HG02763 (cell line): ENCODE measurements at regions not wholly inside any gene's neighbourhood (a gene's known extent, or its start where the extent isn't known, plus 50 kb on each side); places are given as distances from the start of the nearest gene placed in this dataset.

Experiments
- ATAC-seq: cut with Tn5 transposase; IDR thresholded peaks from one replicate; pipeline ENCODE4 v1.9.1; 2021; ENCODE audit warnings: mild to moderate bottlenecking, moderate library complexity; ENCODE audit not compliant: unreplicated experiment

- ATAC-seq, result no peak
These were observed 173.2 kb upstream of the SOX4 start for GRCh38 chr6:21420146-21420878.

GRCh38 chr6:21420926-21421325 lies 172.6 kb upstream of the SOX4 start:
- ATAC-seq, result no peak

- ATAC-seq, result no peak
These were observed 170.3 kb upstream of the SOX4 start for GRCh38 chr6:21423106-21423854.

GRCh38 chr6:21426841-21427490 lies 166.6 kb upstream of the SOX4 start:
- ATAC-seq, result no peak

GRCh38 chr6:21429291-21429690 lies 164.3 kb upstream of the SOX4 start:
- ATAC-seq, result no peak

GRCh38 chr6:21431526-21431925 lies 162.0 kb upstream of the SOX4 start:
- no peak for ATAC-seq

GRCh38 chr6:21436625-21437024 lies 156.9 kb upstream of the SOX4 start:
- ATAC-seq, result no peak

- no peak for ATAC-seq
These were observed 156.0 kb upstream of the SOX4 start for GRCh38 chr6:21437581-21437980.

- peak; percentile 94 for ATAC-seq
These were observed 155.1 kb upstream of the SOX4 start for GRCh38 chr6:21438237-21438985.

GRCh38 chr6:21438986-21439352 lies 154.6 kb upstream of the SOX4 start:
- ATAC-seq, result peak; percentile 59

- no peak for ATAC-seq
These were observed 152.2 kb upstream of the SOX4 start for GRCh38 chr6:21441386-21441785.

GRCh38 chr6:21442874-21443273 lies 150.7 kb upstream of the SOX4 start:
- no peak for ATAC-seq

- ATAC-seq, result no peak
These were observed 148.8 kb upstream of the SOX4 start for GRCh38 chr6:21444711-21445260.

- ATAC-seq, result no peak
These were observed 145.6 kb upstream of the SOX4 start for GRCh38 chr6:21447987-21448386.

- no peak for ATAC-seq
These were observed 145.0 kb upstream of the SOX4 start for GRCh38 chr6:21448485-21449109.

- ATAC-seq, result no peak
These were observed 143.4 kb upstream of the SOX4 start for GRCh38 chr6:21450149-21450548.

GRCh38 chr6:21450628-21451027 lies 142.9 kb upstream of the SOX4 start:
- ATAC-seq, result no peak

- ATAC-seq, result no peak
These were observed 142.0 kb upstream of the SOX4 start for GRCh38 chr6:21451546-21452013.

- no peak for ATAC-seq
These were observed 139.3 kb upstream of the SOX4 start for GRCh38 chr6:21454262-21454661.

- no peak for ATAC-seq
These were observed 138.5 kb upstream of the SOX4 start for GRCh38 chr6:21455071-21455470.
